ENCODE measurements at regions not wholly inside any gene's neighbourhood (a gene's known extent, or its start where the extent isn't known, plus 50 kb on each side); places are given as distances from the start of the nearest gene placed in this dataset.

DNA sequence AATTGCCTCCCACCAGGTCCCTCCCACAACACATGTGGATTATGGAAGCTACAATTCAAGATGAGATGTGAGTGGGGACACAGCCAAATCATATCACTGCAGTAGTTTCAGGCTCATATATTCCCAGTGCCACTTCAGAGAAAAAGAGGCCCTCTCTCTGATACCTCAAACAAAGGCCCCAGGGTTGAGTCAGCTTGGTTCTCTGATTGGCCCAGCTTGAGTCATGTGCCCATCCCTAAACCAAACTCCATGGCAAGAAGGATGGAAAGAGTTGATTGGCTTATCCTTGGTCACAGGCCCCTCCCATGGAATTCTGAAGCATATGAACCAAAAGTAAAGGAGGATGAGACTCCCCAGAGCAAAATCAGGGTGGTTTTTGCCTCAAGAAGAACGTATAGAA is 75.9 kb upstream of the IRX6 start:
- Histone ChIP-seq H3K27ac (ENCODE audit: low read depth, low read length) (no peak overlapping the region), H3K9me3 (ENCODE audit: control insufficient read depth, insufficient read depth, low read length) (no peaks in the 10 kb centered on the region), H3K4me3 (ENCODE audit: low read depth, low read length) (no peak overlapping the region), H3K27me3 (ENCODE audit: control insufficient read depth, insufficient read depth, low read length) (no peaks in the 10 kb centered on the region)
- TF ChIP-seq, protein P1, sequence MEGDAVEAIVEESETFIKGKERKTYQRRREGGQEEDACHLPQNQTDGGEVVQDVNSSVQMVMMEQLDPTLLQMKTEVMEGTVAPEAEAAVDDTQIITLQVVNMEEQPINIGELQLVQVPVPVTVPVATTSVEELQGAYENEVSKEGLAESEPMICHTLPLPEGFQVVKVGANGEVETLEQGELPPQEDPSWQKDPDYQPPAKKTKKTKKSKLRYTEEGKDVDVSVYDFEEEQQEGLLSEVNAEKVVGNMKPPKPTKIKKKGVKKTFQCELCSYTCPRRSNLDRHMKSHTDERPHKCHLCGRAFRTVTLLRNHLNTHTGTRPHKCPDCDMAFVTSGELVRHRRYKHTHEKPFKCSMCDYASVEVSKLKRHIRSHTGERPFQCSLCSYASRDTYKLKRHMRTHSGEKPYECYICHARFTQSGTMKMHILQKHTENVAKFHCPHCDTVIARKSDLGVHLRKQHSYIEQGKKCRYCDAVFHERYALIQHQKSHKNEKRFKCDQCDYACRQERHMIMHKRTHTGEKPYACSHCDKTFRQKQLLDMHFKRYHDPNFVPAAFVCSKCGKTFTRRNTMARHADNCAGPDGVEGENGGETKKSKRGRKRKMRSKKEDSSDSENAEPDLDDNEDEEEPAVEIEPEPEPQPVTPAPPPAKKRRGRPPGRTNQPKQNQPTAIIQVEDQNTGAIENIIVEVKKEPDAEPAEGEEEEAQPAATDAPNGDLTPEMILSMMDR (IDR thresholded peaks at IDR 0.05; ENCODE audit: low read depth, low read length), result no peak
- no peak for DNase-seq (ENCODE audit: low read depth, low spot score)
- ChIA-PET POLR2A (no interaction called here), CTCF (no interaction called here)

DNA sequence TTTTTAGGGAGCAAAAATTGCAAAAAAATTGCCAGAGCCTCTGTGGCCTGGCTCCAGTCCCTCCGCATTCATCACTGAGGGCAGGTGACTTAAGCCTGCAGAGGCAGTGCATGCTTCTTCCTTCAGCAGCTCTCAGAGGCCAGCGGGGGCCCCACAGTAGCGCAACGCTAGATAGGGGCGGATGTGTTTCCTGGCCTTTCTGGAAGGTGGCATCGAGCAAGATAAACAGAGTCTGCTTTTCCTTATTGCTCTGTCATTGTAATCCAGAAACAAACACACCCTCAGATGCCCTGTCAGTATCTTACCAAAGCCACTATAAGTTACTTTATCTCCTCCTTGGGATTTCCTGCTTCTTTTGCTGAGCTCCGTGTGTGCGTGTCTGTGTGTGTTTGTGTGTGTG is 75.5 kb upstream of the IRX6 start:
- H3K9me3 ChIP-seq (ENCODE audit: control insufficient read depth, insufficient read depth, low read length), result no peaks in the 10 kb centered on the region
- TF ChIP-seq, protein P1 (IDR thresholded peaks at IDR 0.05; ENCODE audit: low read depth, low read length), result no peak
- no peaks in the 10 kb centered on the region for H3K27me3 ChIP-seq (ENCODE audit: control insufficient read depth, insufficient read depth, low read length)
- POLR2A ChIA-PET, result no interaction called here
- H3K27ac ChIP-seq (ENCODE audit: low read depth, low read length), result no peak overlapping the region
- DNase-seq (ENCODE audit: low read depth, low spot score), result no peak
- H3K4me3 ChIP-seq (ENCODE audit: low read depth, low read length), result no peak overlapping the region
- CTCF ChIA-PET, result no interaction called here

DNA sequence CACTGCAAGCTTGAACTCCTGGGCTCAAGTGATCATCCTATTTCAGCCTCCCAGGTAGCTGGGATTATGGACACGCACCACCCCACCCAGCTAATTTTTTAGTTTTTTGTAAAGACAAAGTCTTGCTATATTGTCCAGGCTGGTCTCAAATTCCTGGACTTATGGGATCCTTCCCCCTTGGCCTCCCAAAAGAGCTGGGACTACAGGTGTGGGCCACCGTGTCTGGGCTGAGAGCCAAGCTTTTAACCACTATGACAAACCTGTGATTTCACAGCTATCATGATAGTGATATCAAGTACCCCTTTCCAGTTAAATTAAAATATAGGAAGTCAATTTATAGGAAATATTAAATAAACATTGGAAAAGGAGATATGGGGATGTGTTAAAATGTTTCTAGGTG is 74.6 kb upstream of the IRX6 start:
- Histone ChIP-seq H3K27me3 (ENCODE audit: control insufficient read depth, insufficient read depth, low read length) (no peaks in the 10 kb centered on the region), H3K9me3 (ENCODE audit: control insufficient read depth, insufficient read depth, low read length) (no peaks in the 10 kb centered on the region), H3K4me3 (ENCODE audit: low read depth, low read length) (no peak overlapping the region), H3K27ac (ENCODE audit: low read depth, low read length) (no peak overlapping the region)
- TF ChIP-seq, protein P1 (IDR thresholded peaks at IDR 0.05; ENCODE audit: low read depth, low read length), result no peak
- DNase-seq (ENCODE audit: low read depth, low spot score), result no peak
- ChIA-PET CTCF (no interaction called here), POLR2A (no interaction called here)

DNA sequence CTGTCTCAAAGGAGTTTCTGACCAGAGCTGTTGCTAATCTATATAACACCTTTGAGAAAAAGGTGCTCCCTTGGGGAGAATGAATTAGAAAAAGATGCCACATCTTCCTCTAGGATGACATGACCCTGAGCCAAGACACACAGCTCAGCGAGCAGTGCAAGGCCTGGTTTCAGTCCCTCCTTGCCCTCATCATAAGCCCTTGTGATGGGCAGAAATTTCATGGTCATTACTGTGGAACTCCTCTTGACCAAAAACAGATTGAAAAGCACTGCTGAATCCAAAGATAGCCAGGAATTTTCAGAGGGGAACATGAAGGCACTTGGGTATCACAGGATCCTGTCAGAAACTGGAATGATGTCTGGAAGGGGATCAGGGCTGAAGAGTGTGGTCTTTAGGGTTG is 74.1 kb upstream of the IRX6 start:
- DNase-seq (ENCODE audit: low read depth, low spot score), result no peak
- Histone ChIP-seq H3K27me3 (ENCODE audit: control insufficient read depth, insufficient read depth, low read length) (no peaks in the 10 kb centered on the region), H3K4me3 (ENCODE audit: low read depth, low read length) (no peak overlapping the region), H3K9me3 (ENCODE audit: control insufficient read depth, insufficient read depth, low read length) (no peaks in the 10 kb centered on the region), H3K27ac (ENCODE audit: low read depth, low read length) (no peak overlapping the region)
- POLR2A ChIA-PET, result no interaction called here
- TF ChIP-seq, protein P1 (IDR thresholded peaks at IDR 0.05; ENCODE audit: low read depth, low read length), result no peak
- CTCF ChIA-PET, result no interaction called here

DNA sequence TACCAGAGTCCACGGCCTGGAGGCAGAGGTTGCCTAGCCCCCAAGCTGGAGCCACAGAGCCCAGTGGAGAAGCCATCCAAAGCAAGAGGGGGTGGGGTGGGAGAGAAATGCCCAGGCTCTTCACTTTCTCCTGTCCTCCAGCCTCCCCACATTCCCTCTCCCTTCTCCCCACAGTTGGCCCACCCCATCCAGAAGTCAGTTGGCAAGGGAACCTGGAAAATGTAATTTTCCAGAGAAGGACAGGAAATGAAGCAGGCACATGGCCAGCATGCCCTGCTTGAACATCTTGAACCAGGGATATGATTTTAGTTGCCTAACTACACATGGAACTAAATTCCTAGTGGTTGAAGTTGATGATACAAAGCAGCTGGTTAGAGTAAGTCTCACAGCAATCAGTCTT is 73.3 kb upstream of the IRX6 start:
- Histone ChIP-seq H3K27me3 (ENCODE audit: control insufficient read depth, insufficient read depth, low read length) (no peaks in the 10 kb centered on the region), H3K27ac (ENCODE audit: low read depth, low read length) (no peak overlapping the region), H3K9me3 (ENCODE audit: control insufficient read depth, insufficient read depth, low read length) (no peaks in the 10 kb centered on the region), H3K4me3 (ENCODE audit: low read depth, low read length) (no peak overlapping the region)
- CTCF ChIA-PET, result no interaction called here
- POLR2A ChIA-PET, result no interaction called here
- TF ChIP-seq, protein P1 (IDR thresholded peaks at IDR 0.05; ENCODE audit: low read depth, low read length), result no peak
- no peak for DNase-seq (ENCODE audit: low read depth, low spot score)
